ENCODE measurements at regions not wholly inside any gene's neighbourhood (a gene's known extent, or its start where the extent isn't known, plus 50 kb on each side); places are given as distances from the start of the nearest gene placed in this dataset.
"Not testable (repeated sequence)": the region's sequence is repeated elsewhere in the genome, so short reads cannot be mapped to it uniquely, and the experiment has no call there.

DNA sequence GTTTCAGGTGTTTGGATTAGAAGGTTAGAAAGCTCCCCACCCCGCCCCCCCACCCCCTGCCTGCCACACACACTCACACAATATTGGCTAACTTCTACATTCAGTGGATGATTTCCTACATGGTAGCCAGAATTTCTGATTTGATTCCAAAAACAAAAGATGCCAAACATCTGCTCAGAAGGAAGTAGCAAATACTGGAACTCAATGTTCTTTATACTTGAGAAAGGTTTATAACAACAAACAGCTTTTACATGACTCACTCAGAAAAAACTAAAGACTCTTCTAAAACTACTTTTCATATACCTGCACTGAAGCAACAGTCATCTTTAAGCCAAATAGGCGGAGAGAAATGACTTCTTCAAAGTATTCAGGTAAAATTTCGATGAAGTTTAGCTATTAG is 750.5 kb upstream of the POU3F4 start:
- Histone ChIP-seq H3K27me3 (ENCODE audit: control insufficient read depth, insufficient read depth, low read length) (no peaks in the 10 kb centered on the region), H3K4me1 (ENCODE audit: control insufficient read depth, insufficient read depth, low read length, poor library complexity, severe bottlenecking) (no peaks in the 10 kb centered on the region), H3K27ac (ENCODE audit: insufficient read depth, low read length, poor library complexity, severe bottlenecking) (no peak overlapping the region), H3K4me3 (ENCODE audit: low read depth, low read length) (no peak overlapping the region), H3K9me3 (ENCODE audit: control insufficient read depth in 2 of 2, low read length in 2 of 2) (no peaks in the 10 kb centered on the region), H3K36me3 (ENCODE audit: control insufficient read depth, insufficient read depth, low read length) (no peaks in the 10 kb centered on the region)
- peaks cover 0 to 6% (median 0%) of the 10 kb centered on the region in 7 donors for H3K9me3 Mint-ChIP-seq
- H3K27me3 Mint-ChIP-seq = no peaks in the 10 kb centered on the region
- H3K27ac Mint-ChIP-seq = no peak overlapping the region
- no peak overlapping the region for H3K4me3 Mint-ChIP-seq
- DNase-seq = no peak
- H3K36me3 Mint-ChIP-seq = no peaks in the 10 kb centered on the region
- no peak for ATAC-seq (ENCODE audit: low read depth in 2 of 2)
- H3K4me1 Mint-ChIP-seq = no peaks in the 10 kb centered on the region

GRCh38 chrX:82764521-82764920 is 743.6 kb upstream of the POU3F4 start:
- Mint-ChIP-seq H3K4me1 (no peaks in the 10 kb centered on the region), H3K27ac (no peak overlapping the region), H3K36me3 (no peaks in the 10 kb centered on the region), H3K9me3 (peaks cover 0 to 7% (median 0%) of the 10 kb centered on the region in 7 donors), H3K27me3 (no peaks in the 10 kb centered on the region), H3K4me3 (no peak overlapping the region)
- Histone ChIP-seq H3K27me3 (ENCODE audit: control insufficient read depth, insufficient read depth, low read length) (no peaks in the 10 kb centered on the region), H3K9me3 (ENCODE audit: control insufficient read depth in 2 of 2, low read length in 2 of 2) (no peaks in the 10 kb centered on the region), H3K4me3 (ENCODE audit: low read depth, low read length) (no peak overlapping the region), H3K27ac (ENCODE audit: insufficient read depth, low read length, poor library complexity, severe bottlenecking) (no peak overlapping the region), H3K36me3 (ENCODE audit: control insufficient read depth, insufficient read depth, low read length) (no peaks in the 10 kb centered on the region), H3K4me1 (ENCODE audit: control insufficient read depth, insufficient read depth, low read length, poor library complexity, severe bottlenecking) (no peaks in the 10 kb centered on the region)
- no peak for ATAC-seq (ENCODE audit: low read depth in 2 of 2)
- no peak for DNase-seq

GRCh38 chrX:82765811-82766210 is 742.3 kb upstream of the POU3F4 start:
- Mint-ChIP-seq H3K27ac (no peak overlapping the region), H3K9me3 (peaks cover 0 to 7% (median 0%) of the 10 kb centered on the region in 7 donors), H3K4me1 (no peaks in the 10 kb centered on the region), H3K4me3 (no peak overlapping the region), H3K27me3 (no peaks in the 10 kb centered on the region), H3K36me3 (no peaks in the 10 kb centered on the region)
- Histone ChIP-seq H3K9me3 (ENCODE audit: control insufficient read depth in 2 of 2, low read length in 2 of 2) (no peaks in the 10 kb centered on the region), H3K4me1 (ENCODE audit: control insufficient read depth, insufficient read depth, low read length, poor library complexity, severe bottlenecking) (no peaks in the 10 kb centered on the region), H3K4me3 (ENCODE audit: low read depth, low read length) (no peak overlapping the region), H3K36me3 (ENCODE audit: control insufficient read depth, insufficient read depth, low read length) (no peaks in the 10 kb centered on the region), H3K27me3 (ENCODE audit: control insufficient read depth, insufficient read depth, low read length) (no peaks in the 10 kb centered on the region), H3K27ac (ENCODE audit: insufficient read depth, low read length, poor library complexity, severe bottlenecking) (no peak overlapping the region)
- DNase-seq (no peak), ATAC-seq (ENCODE audit: low read depth in 2 of 2) (no peak)

GRCh38 chrX:82775426-82775825 is 732.7 kb upstream of the POU3F4 start:
- H3K27me3 Mint-ChIP-seq = no peaks in the 10 kb centered on the region
- H3K4me3 ChIP-seq (ENCODE audit: low read depth, low read length) = no peak overlapping the region
- H3K27ac Mint-ChIP-seq = no peak overlapping the region
- H3K4me3 Mint-ChIP-seq = no peak overlapping the region
- H3K9me3 ChIP-seq (ENCODE audit: control insufficient read depth in 2 of 2, low read length in 2 of 2) = no peaks in the 10 kb centered on the region
- no peak overlapping the region for H3K27ac ChIP-seq (ENCODE audit: insufficient read depth, low read length, poor library complexity, severe bottlenecking)
- no peaks in the 10 kb centered on the region for H3K36me3 Mint-ChIP-seq
- peaks cover 0 to 13% (median 1%) of the 10 kb centered on the region in 7 donors for H3K9me3 Mint-ChIP-seq
- H3K27me3 ChIP-seq (ENCODE audit: control insufficient read depth, insufficient read depth, low read length) = no peaks in the 10 kb centered on the region
- no peak for ATAC-seq (ENCODE audit: low read depth in 2 of 2)
- H3K4me1 Mint-ChIP-seq = no peaks in the 10 kb centered on the region
- H3K4me1 ChIP-seq (ENCODE audit: control insufficient read depth, insufficient read depth, low read length, poor library complexity, severe bottlenecking) = no peaks in the 10 kb centered on the region
- H3K36me3 ChIP-seq (ENCODE audit: control insufficient read depth, insufficient read depth, low read length) = no peaks in the 10 kb centered on the region
- no peak for DNase-seq

GRCh38 chrX:82782014-82782413 is 726.1 kb upstream of the POU3F4 start:
- Mint-ChIP-seq H3K4me1 (no peaks in the 10 kb centered on the region), H3K27ac (no peak overlapping the region), H3K4me3 (no peak overlapping the region), H3K36me3 (no peaks in the 10 kb centered on the region), H3K9me3 (peaks cover 0 to 8% (median 4%) of the 10 kb centered on the region in 7 donors), H3K27me3 (no peaks in the 10 kb centered on the region)
- DNase-seq = no peak
- no peaks in the 10 kb centered on the region for H3K27me3 ChIP-seq (ENCODE audit: control insufficient read depth, insufficient read depth, low read length)
- no peak overlapping the region for H3K27ac ChIP-seq (ENCODE audit: insufficient read depth, low read length, poor library complexity, severe bottlenecking)
- H3K4me3 ChIP-seq (ENCODE audit: low read depth, low read length) = no peak overlapping the region
- no peaks in the 10 kb centered on the region for H3K36me3 ChIP-seq (ENCODE audit: control insufficient read depth, insufficient read depth, low read length)
- no peak for ATAC-seq (ENCODE audit: low read depth in 2 of 2)
- H3K9me3 ChIP-seq (ENCODE audit: control insufficient read depth in 2 of 2, low read length in 2 of 2) = no peaks in the 10 kb centered on the region
- no peaks in the 10 kb centered on the region for H3K4me1 ChIP-seq (ENCODE audit: control insufficient read depth, insufficient read depth, low read length, poor library complexity, severe bottlenecking)

DNA sequence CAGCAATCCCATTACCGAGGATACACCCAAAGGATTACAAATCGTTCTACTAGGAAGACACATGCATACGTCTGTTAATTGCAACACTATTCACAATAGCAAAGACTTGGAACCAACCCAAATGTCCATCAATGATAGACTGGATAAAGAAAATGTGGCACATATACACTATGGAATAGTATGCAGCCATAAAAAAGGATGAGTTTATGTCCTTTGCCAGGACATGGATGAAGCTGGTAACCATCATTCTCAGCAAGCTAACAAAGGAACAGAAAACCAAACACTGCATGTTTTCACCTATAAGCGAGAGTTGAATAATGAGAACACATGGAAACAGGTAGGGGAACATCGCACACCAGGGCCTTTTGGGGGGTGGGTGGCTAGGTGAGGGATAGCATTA is 695.2 kb upstream of the POU3F4 start:
- not testable (repeated sequence) for H3K27ac ChIP-seq (ENCODE audit: insufficient read depth, low read length, poor library complexity, severe bottlenecking); H3K36me3 Mint-ChIP-seq; H3K4me3 Mint-ChIP-seq; H3K27me3 ChIP-seq (ENCODE audit: control insufficient read depth, insufficient read depth, low read length); H3K27me3 Mint-ChIP-seq; H3K4me1 Mint-ChIP-seq; DNase-seq; H3K4me3 ChIP-seq (ENCODE audit: low read depth, low read length); H3K36me3 ChIP-seq (ENCODE audit: control insufficient read depth, insufficient read depth, low read length); ATAC-seq (ENCODE audit: low read depth in 2 of 2); H3K4me1 ChIP-seq (ENCODE audit: control insufficient read depth, insufficient read depth, low read length, poor library complexity, severe bottlenecking); H3K27ac Mint-ChIP-seq; H3K9me3 ChIP-seq (ENCODE audit: control insufficient read depth in 2 of 2, low read length in 2 of 2)
- H3K9me3 Mint-ChIP-seq = peaks cover 0 to 12% (median 6%) of the 10 kb centered on the region in 7 donors

DNA sequence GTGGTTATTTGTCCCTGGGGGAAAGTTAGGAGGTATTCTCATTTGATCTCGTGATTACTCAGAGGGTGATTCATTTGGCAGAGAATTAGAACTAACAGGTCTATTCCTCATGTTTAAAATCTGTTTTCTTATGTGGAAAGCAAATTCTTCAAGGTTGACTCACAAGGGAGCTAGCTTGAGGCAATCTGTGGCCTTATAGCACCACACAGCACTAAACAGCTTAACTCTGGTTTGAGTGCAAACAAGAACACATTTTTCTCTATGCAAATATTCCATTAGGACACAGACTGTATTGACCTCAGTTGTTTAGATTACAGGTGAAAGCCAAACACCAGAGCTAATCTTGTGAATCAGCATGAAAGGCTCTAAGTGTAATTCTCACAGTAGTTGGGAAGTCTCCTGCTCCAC is 694.4 kb upstream of the POU3F4 start:
- Mint-ChIP-seq H3K4me3 (no peak overlapping the region), H3K4me1 (no peaks in the 10 kb centered on the region), H3K27me3 (no peaks in the 10 kb centered on the region), H3K27ac (no peak overlapping the region), H3K36me3 (no peaks in the 10 kb centered on the region), H3K9me3 (peaks cover 0 to 12% (median 6%) of the 10 kb centered on the region in 7 donors)
- Histone ChIP-seq H3K4me1 (ENCODE audit: control insufficient read depth, insufficient read depth, low read length, poor library complexity, severe bottlenecking) (no peaks in the 10 kb centered on the region), H3K27ac (ENCODE audit: insufficient read depth, low read length, poor library complexity, severe bottlenecking) (no peak overlapping the region), H3K9me3 (ENCODE audit: control insufficient read depth in 2 of 2, low read length in 2 of 2) (peaks cover 0 to 2% of the 10 kb centered on the region in 2 experiments), H3K4me3 (ENCODE audit: low read depth, low read length) (no peak overlapping the region), H3K27me3 (ENCODE audit: control insufficient read depth, insufficient read depth, low read length) (no peaks in the 10 kb centered on the region), H3K36me3 (ENCODE audit: control insufficient read depth, insufficient read depth, low read length) (no peaks in the 10 kb centered on the region)
- ATAC-seq (ENCODE audit: low read depth in 2 of 2) (no peak), DNase-seq (no peak)

- H3K9me3 Mint-ChIP-seq = peaks cover 0 to 8% (median 6%) of the 10 kb centered on the region in 7 donors
- no peak overlapping the region for H3K4me3 Mint-ChIP-seq
- H3K4me1 ChIP-seq (ENCODE audit: control insufficient read depth, insufficient read depth, low read length, poor library complexity, severe bottlenecking) = no peaks in the 10 kb centered on the region
- H3K4me1 Mint-ChIP-seq = no peaks in the 10 kb centered on the region
- DNase-seq (no peak), ATAC-seq (ENCODE audit: low read depth in 2 of 2) (no peak)
- peaks cover 0 to 2% of the 10 kb centered on the region in 2 experiments for H3K9me3 ChIP-seq (ENCODE audit: control insufficient read depth in 2 of 2, low read length in 2 of 2)
- H3K27ac ChIP-seq (ENCODE audit: insufficient read depth, low read length, poor library complexity, severe bottlenecking) = no peak overlapping the region
- no peak overlapping the region for H3K4me3 ChIP-seq (ENCODE audit: low read depth, low read length)
- H3K27me3 ChIP-seq (ENCODE audit: control insufficient read depth, insufficient read depth, low read length) = no peaks in the 10 kb centered on the region
- H3K27ac Mint-ChIP-seq = no peak overlapping the region
- no peaks in the 10 kb centered on the region for H3K36me3 ChIP-seq (ENCODE audit: control insufficient read depth, insufficient read depth, low read length)
- no peaks in the 10 kb centered on the region for H3K36me3 Mint-ChIP-seq
- no peaks in the 10 kb centered on the region for H3K27me3 Mint-ChIP-seq
Measured at GRCh38 chrX:82816001-82816400, 692.1 kb upstream of the POU3F4 start.
